Smooth muscle cell (in vitro differentiated cells): ENCODE measurements at regions not wholly inside any gene's neighbourhood (a gene's known extent, or its start where the extent isn't known, plus 50 kb on each side); places are given as distances from the start of the nearest gene placed in this dataset.
"Not testable (repeated sequence)": the region's sequence is repeated elsewhere in the genome, so short reads cannot be mapped to it uniquely, and the experiment has no call there.

Experiments
- DNase-seq: peaks from one replicate; lab custom pipeline; 2025; ENCODE audit not compliant: unreplicated experiment; lab: John Stamatoyannopoulos, UW
- H2AFZ ChIP-seq: fragments of 200-600 bp; sonication (generic); 2 replicates; pipeline ENCODE4 v1.6.0; 2016; ENCODE audit warnings: antibody characterized with exemption, low read depth, mild to moderate bottlenecking
- H3F3A ChIP-seq: fragments of 200-600 bp; sonication (generic); 2 replicates; pipeline ENCODE4 v1.6.0; 2017; ENCODE audit warnings: antibody characterized with exemption, low read depth
- H3K27ac ChIP-seq: fragments of 200-600 bp; sonication (generic); 2 replicates; pipeline ENCODE4 v1.5.1; 2016; ENCODE audit warnings: low read depth, mild to moderate bottlenecking
- H3K27me3 ChIP-seq: fragments of 200-600 bp; sonication (generic); 2 replicates; pipeline ENCODE4 v1.6.1; 2016; ENCODE audit warnings: low read depth, mild to moderate bottlenecking
- H3K36me3 ChIP-seq: fragments of 200-600 bp; sonication (generic); 2 replicates; pipeline ENCODE4 v1.5.1; 2016; ENCODE audit warnings: low read depth
- H3K4me1 ChIP-seq: fragments of 200-600 bp; sonication (generic); 2 replicates; pipeline ENCODE4 v1.5.1; 2016; ENCODE audit warnings: low read depth
- H3K4me2 ChIP-seq: fragments of 200-600 bp; sonication (generic); 2 replicates; pipeline ENCODE4 v1.6.0; 2016; ENCODE audit warnings: mild to moderate bottlenecking
- H3K4me3 ChIP-seq: fragments of 200-600 bp; sonication (generic); 2 replicates; pipeline ENCODE4 v1.5.1; 2016; ENCODE audit warnings: mild to moderate bottlenecking
- H3K79me2 ChIP-seq: fragments of 200-600 bp; sonication (generic); 2 replicates; pipeline ENCODE4 v1.6.0; 2016; ENCODE audit warnings: low read depth, mild to moderate bottlenecking
- H3K9ac ChIP-seq: fragments of 200-600 bp; sonication (generic); 2 replicates; pipeline ENCODE4 v1.6.0; 2016; ENCODE audit warnings: low read depth
- H3K9me3 ChIP-seq: fragments of 200-600 bp; sonication (generic); replicated peaks from 2 replicates; pipeline ENCODE4 v1.5.1; 2016; ENCODE audit warnings: low read depth
- H4K20me1 ChIP-seq: fragments of 200-600 bp; sonication (generic); 2 replicates; pipeline ENCODE4 v1.6.0; 2016; ENCODE audit warnings: low read depth
- CTCF ChIP-seq: fragments of 200-600 bp; sonication (generic); IDR thresholded peaks from 2 replicates; pipeline ENCODE4 v1.5.1; 2017; ENCODE audit warnings: borderline replicate concordance, mild to moderate bottlenecking, antibody characterized with exemption; ENCODE audit not compliant: insufficient read depth, poor library complexity, severe bottlenecking
- WGBS: methylation state at CpG from one replicate; pipeline ENCODE4 v1.1.7; 2016; ENCODE audit warnings: low lambda C conversion rate; 5-methylcytosine and 5-hydroxymethylcytosine counted together

- no peaks in the 10 kb centered on the region for H3K36me3 ChIP-seq
- no peak overlapping the region for H3K27ac ChIP-seq
- no peak overlapping the region for H3K4me3 ChIP-seq
- H3K4me2 ChIP-seq, result no peak overlapping the region
- H2AFZ ChIP-seq, result no peak overlapping the region
- H3K79me2 ChIP-seq, result no peaks in the 10 kb centered on the region
- H3K27me3 ChIP-seq, result no peaks in the 10 kb centered on the region
- H4K20me1 ChIP-seq, result no peaks in the 10 kb centered on the region
- no peak overlapping the region for H3K9ac ChIP-seq
- DNase-seq, result no peak
- H3K4me1 ChIP-seq, result no peaks in the 10 kb centered on the region
- no peak for TF ChIP-seq CTCF
- H3F3A ChIP-seq, result no peaks in the 10 kb centered on the region
- no peaks in the 10 kb centered on the region for H3K9me3 ChIP-seq
- 79% methylated on average over 3 of the region's 3 CpGs for WGBS
These were observed 370.6 kb upstream of the PIK3R1 start for GRCh38 chr5:67844924-67845323.

DNA sequence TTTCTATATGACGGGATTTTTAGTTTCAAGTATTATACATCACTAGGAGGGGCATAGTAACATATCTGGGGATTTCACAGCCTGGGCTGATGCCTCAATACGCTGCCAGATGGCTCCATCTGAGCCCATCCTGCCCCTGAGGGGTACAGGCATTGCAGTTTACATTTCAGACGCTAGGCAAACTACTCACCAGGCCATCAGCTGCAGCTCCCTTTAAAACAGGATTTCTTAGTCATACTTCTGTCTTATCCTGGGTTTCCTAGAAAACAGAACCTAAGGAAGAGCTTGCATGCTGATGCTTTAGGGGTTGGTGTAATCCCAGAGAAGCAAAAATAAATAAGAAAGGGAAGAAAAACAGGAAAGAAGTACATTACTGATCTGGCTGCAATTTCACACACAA is 372.8 kb upstream of the PIK3R1 start:
- Histone ChIP-seq H3K9ac (no peak overlapping the region), H4K20me1 (no peaks in the 10 kb centered on the region), H3K4me1 (no peaks in the 10 kb centered on the region), H3K4me3 (no peak overlapping the region), H3K27ac (no peak overlapping the region), H3F3A (no peaks in the 10 kb centered on the region), H2AFZ (no peak overlapping the region), H3K36me3 (no peaks in the 10 kb centered on the region), H3K4me2 (no peak overlapping the region), H3K79me2 (no peaks in the 10 kb centered on the region), H3K27me3 (no peaks in the 10 kb centered on the region), H3K9me3 (no peaks in the 10 kb centered on the region)
- DNase-seq, result no peak
- WGBS, result 28% methylated on average over 3 of the region's 3 CpGs
- TF ChIP-seq CTCF, result peak; percentile 54

- 100% methylated on average over 3 of the region's 3 CpGs for WGBS
- H2AFZ ChIP-seq, H3K36me3 ChIP-seq, H4K20me1 ChIP-seq, H3F3A ChIP-seq, H3K9me3 ChIP-seq, H3K4me3 ChIP-seq, H3K4me2 ChIP-seq, H3K27ac ChIP-seq, H3K9ac ChIP-seq, H3K79me2 ChIP-seq, H3K27me3 ChIP-seq, H3K4me1 ChIP-seq, DNase-seq: not testable (repeated sequence)
These were observed 378.3 kb upstream of the PIK3R1 start for GRCh38 chr5:67837225-67837624.

DNA sequence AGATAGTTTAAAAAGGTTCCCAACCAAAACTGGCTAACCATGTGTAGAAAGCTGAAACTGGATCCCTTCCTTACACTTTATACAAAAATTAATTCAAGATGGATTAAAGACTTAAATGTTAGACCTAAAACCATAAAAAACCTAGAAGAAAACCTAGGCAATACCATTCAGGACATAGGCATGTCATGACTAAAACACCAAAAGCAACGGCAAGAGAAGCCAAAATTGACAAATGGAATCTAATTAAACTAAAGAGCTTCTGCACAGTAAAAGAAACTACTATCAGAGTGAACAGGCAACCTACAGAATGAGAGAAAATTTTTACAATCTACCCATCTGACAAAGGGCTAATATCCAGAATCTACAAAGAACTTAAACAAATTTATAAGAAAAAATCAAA is 379.1 kb upstream of the PIK3R1 start:
- WGBS, result 0% methylated on average over 1 of the region's 1 CpG
- not testable (repeated sequence) for DNase-seq, H3K4me3 ChIP-seq

GRCh38 chr5:67831048-67831447 is 384.5 kb upstream of the PIK3R1 start:
- Histone ChIP-seq H3K4me2 (no peak overlapping the region), H3K9ac (no peak overlapping the region), H3K4me3 (no peak overlapping the region), H3K27me3 (peaks cover 8% of the 10 kb centered on the region), H3K9me3 (no peaks in the 10 kb centered on the region), H4K20me1 (no peaks in the 10 kb centered on the region), H3K4me1 (peaks cover 4% of the 10 kb centered on the region), H2AFZ (no peak overlapping the region), H3K27ac (no peak overlapping the region), H3K79me2 (no peaks in the 10 kb centered on the region), H3K36me3 (no peaks in the 10 kb centered on the region), H3F3A (no peaks in the 10 kb centered on the region)
- WGBS, result 81% methylated on average over 1 of the region's 1 CpG
- DNase-seq, result no peak
- no peak for TF ChIP-seq CTCF

More for the DNA sequence above, 379.1 kb upstream of the PIK3R1 start:
- H3F3A ChIP-seq, H4K20me1 ChIP-seq, H3K4me1 ChIP-seq, H3K36me3 ChIP-seq, H3K9ac ChIP-seq, H3K27me3 ChIP-seq, H2AFZ ChIP-seq, H3K4me2 ChIP-seq, H3K79me2 ChIP-seq, H3K27ac ChIP-seq, H3K9me3 ChIP-seq: not testable (repeated sequence)
